ENCODE measurements at regions not wholly inside any gene's neighbourhood (a gene's known extent, or its start where the extent isn't known, plus 50 kb on each side); places are given as distances from the start of the nearest gene placed in this dataset.

DNA sequence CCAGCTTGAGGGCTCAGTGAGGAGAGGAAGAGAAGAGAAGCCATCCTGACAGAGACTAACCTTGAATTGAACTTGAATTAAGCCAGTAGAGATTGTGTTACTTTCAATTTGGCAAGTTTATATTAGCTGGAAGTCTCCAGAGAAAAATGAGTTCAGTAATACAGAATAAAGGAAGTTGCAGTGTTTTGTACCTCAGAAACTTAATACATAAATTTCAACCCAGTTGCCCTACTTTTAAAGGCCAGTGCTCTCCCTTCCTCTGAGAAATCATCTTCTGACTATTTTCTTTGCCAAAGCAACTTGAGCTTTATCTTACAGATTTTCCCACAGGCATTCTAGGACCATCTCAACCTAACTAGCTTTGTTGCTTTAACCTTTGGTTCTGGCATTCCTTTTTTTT is 231.0 kb upstream of the GAS1 start:
- H3K4me3 ChIP-seq (ENCODE audit: low read length) = no peak overlapping the region
- DNase-seq (ENCODE audit: low read depth) = no peak
- TF ChIP-seq, protein P1, sequence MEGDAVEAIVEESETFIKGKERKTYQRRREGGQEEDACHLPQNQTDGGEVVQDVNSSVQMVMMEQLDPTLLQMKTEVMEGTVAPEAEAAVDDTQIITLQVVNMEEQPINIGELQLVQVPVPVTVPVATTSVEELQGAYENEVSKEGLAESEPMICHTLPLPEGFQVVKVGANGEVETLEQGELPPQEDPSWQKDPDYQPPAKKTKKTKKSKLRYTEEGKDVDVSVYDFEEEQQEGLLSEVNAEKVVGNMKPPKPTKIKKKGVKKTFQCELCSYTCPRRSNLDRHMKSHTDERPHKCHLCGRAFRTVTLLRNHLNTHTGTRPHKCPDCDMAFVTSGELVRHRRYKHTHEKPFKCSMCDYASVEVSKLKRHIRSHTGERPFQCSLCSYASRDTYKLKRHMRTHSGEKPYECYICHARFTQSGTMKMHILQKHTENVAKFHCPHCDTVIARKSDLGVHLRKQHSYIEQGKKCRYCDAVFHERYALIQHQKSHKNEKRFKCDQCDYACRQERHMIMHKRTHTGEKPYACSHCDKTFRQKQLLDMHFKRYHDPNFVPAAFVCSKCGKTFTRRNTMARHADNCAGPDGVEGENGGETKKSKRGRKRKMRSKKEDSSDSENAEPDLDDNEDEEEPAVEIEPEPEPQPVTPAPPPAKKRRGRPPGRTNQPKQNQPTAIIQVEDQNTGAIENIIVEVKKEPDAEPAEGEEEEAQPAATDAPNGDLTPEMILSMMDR (conservative IDR thresholded peaks at IDR 0.05; ENCODE audit: low read depth, low read length) = no peak

DNA sequence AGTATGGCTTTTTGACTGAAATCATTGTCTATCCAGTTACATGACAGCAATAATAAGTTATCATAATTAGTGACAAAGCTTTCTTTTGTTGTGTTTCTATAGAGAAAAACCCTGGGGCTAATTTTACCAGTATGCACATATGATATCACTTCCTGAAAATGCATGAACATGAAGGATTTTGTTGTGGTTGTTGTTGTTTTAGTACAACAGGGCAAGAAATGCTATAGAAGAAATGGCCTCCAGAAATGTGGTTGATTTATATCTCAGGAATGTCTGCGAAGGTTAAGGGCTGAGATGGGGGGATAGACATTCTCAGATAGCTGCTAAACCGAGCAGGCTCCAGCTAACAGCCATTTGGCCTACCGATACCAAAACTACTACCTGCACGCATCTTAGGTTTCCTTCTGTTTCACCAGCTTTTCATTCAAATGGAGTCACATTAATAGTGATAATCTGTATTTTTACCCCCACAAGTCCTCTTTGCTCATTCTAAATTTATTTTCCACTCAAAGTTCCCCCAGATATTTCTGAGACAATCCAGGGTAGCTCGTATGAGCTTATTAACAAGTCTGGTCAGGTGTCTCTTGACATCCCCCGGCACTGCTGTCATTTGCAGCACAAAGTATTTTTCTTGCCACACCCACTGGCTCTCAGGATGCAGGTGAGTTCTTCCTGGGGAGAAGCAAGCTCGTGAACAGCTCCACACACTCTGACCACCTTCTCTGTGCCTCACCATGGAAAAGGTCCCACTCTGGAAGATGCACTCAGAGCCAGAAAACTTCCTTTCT is 232.4 kb upstream of the GAS1 start:
- H3K4me3 ChIP-seq (ENCODE audit: low read length) = no peak overlapping the region
- TF ChIP-seq, protein P1 (conservative IDR thresholded peaks at IDR 0.05; ENCODE audit: low read depth, low read length) = no peak
- DNase-seq (ENCODE audit: low read depth) = no peak

DNA sequence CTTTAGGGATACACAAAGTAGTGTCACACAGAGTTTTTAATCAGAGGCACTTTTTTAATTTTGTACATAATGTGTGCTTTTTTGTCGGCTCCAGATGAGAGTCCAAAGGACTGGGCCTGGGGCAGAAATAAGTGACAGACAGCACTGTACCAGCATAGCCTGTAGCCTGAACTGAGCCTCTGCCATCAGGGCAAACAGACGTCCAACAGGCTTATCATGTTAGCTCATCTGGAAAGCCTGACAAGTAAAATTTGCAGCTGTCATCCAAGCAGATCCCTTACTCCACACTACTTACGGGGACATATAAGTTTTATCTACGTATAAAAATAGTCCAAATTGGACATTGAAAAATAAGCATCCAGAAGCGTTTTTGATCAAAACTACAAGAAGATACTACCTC is 233.1 kb upstream of the GAS1 start:
- no peak for DNase-seq (ENCODE audit: low read depth)
- H3K4me3 ChIP-seq (ENCODE audit: low read length) = no peak overlapping the region
- TF ChIP-seq, protein P1 (conservative IDR thresholded peaks at IDR 0.05; ENCODE audit: low read depth, low read length) = no peak

DNA sequence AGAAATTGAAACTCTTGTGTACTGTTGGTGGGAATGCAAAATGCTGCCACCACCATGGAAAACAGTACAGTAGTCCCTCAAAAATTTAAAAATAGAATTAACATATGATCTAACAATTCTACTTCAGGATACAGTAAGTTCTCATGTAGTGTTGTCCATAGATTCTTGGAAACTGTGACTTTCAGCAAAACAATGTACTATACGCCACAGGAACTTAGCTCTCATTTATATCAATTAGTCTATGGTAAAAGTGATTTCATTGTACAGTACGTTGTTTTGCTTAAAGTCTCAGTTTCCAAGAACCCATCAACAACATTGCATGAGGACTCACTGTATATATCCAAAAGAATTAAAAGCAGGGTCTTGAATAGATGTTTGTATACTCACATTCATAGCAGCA is 233.5 kb upstream of the GAS1 start:
- DNase-seq (ENCODE audit: low read depth) = no peak
- TF ChIP-seq, protein P1 (conservative IDR thresholded peaks at IDR 0.05; ENCODE audit: low read depth, low read length) = no peak
- H3K4me3 ChIP-seq (ENCODE audit: low read length) = no peak overlapping the region

DNA sequence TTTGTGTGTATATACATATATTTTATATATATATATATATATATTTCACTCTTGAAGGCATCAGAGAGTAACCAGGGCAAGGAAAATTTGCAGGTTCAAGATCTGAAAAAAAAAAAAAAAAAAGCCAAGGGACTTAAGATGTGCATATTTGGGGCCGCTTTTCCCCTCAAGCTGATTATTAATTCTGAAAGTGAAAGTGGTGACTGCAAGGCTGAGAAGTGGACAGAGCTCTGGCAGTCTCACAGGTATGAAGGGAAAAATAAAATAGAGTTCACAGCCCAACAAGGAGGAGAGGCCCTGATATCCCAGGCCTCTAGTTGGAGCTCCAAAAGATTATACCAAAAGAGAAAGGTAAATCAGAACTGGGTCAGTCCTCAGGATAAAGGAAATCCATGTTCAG is 234.4 kb upstream of the GAS1 start:
- no peak overlapping the region for H3K4me3 ChIP-seq (ENCODE audit: low read length)
- TF ChIP-seq, protein P1 (conservative IDR thresholded peaks at IDR 0.05; ENCODE audit: low read depth, low read length) = no peak
- DNase-seq (ENCODE audit: low read depth) = no peak

DNA sequence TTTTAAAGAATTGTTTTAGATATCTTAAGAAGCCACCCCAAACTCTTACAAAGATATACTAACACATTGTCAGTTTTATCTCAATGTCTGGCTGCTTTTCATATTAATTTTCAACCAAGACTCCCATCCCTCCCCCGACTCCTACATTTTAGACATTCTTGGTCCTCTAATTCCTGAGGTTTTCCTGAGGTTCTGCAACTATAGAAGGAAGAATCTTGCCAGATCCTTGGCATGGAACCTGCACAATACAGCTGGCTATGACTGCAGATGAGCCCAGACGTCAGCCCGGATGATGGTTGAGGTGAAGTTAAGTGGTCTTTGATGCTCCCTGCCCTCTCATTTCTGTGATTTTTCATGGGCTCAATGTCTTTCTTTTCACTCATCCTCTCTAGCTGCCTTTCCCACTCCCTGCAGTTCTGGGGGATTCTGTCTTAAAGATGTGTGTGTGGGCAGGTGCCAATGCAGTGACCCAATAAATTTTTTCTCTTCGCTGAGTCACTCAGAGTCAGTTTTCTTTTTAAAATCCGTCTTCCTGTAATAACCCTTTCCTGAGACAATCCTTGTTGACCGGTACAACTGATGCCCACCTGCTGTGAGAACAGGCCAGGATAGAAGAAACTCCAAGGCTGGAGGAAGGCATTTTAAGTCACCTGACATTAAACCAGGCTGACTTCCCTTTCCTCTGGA is 237.8 kb upstream of the GAS1 start:
- H3K4me3 ChIP-seq (ENCODE audit: low read length) = no peak overlapping the region
- TF ChIP-seq, protein P1 (conservative IDR thresholded peaks at IDR 0.05; ENCODE audit: low read depth, low read length) = no peak
- no peak for DNase-seq (ENCODE audit: low read depth)

DNA sequence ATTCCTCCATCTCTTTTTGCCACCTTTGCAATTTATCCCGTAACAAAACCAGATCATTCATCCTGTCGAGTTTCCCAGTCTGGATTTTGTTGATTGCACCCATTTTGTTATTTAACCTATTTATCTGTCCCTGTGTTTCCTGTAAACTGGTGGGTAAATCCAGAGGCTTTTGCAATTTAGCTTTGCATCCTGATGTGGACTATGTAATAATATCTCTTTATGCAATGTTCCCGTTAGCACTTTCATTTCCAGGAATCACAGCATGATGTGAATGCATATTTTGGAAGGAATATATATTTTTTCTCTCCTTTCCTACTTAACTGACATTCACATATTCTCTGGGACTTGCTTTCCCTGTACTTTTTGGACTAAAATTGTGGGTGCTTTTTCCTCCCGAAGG is 240.3 kb upstream of the GAS1 start:
- H3K4me3 ChIP-seq (ENCODE audit: low read length) = no peak overlapping the region
- no peak for DNase-seq (ENCODE audit: low read depth)
- TF ChIP-seq, protein P1 (conservative IDR thresholded peaks at IDR 0.05; ENCODE audit: low read depth, low read length) = no peak

Data from retinal pigment epithelial cell (primary cell).